ENCODE measurements at regions not wholly inside any gene's neighbourhood (a gene's known extent, or its start where the extent isn't known, plus 50 kb on each side); places are given as distances from the start of the nearest gene placed in this dataset.

- TF ChIP-seq CTCF (IDR thresholded peaks at IDR 0.05) (no peak), SMC3 (IDR thresholded peaks at IDR 0.05; ENCODE audit: low read depth, low read length) (no peak), POLR2AphosphoS5 (IDR thresholded peaks at IDR 0.05; ENCODE audit: low read depth, low read length) (no peak)
- TF ChIP-seq, protein P1, sequence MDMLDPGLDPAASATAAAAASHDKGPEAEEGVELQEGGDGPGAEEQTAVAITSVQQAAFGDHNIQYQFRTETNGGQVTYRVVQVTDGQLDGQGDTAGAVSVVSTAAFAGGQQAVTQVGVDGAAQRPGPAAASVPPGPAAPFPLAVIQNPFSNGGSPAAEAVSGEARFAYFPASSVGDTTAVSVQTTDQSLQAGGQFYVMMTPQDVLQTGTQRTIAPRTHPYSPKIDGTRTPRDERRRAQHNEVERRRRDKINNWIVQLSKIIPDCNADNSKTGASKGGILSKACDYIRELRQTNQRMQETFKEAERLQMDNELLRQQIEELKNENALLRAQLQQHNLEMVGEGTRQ (IDR thresholded peaks at IDR 0.05; ENCODE audit: borderline replicate concordance, low read depth, low read length): no peak
Measured at GRCh38 chr3:163927521-163927920, 1150.8 kb downstream of the SI start.

Measured in SK-N-SH (cell line).